ENCODE measurements at regions not wholly inside any gene's neighbourhood (a gene's known extent, or its start where the extent isn't known, plus 50 kb on each side); places are given as distances from the start of the nearest gene placed in this dataset.

GRCh38 chr6:86526238-86526637, 411.1 kb upstream of the HTR1E start:
- CTCF ChIA-PET: no interaction called here
- no peaks in the 10 kb centered on the region for H3K27me3 ChIP-seq (replicated peaks in 1 of 4; ENCODE audit: control extremely low read depth in 1 of 4, control insufficient read depth in 3 of 4, insufficient read depth in 4 of 4, low read length in 3 of 4)
- DNase-seq (no peak), ATAC-seq (ENCODE audit: low read depth) (no peak)
- H3K27ac Mint-ChIP-seq: no peak overlapping the region
- H4K20me1 ChIP-seq (ENCODE audit: control insufficient read depth, insufficient read depth, low read length, poor library complexity, severe bottlenecking): no peaks in the 10 kb centered on the region
- POLR2A ChIA-PET: no interaction called here
- H3K27ac ChIP-seq (ENCODE audit: low read length in 2 of 2): no peak overlapping the region
- no peaks in the 10 kb centered on the region for H3K4me1 Mint-ChIP-seq
- TF ChIP-seq EZH2 (IDR thresholded peaks at IDR 0.05; ENCODE audit: borderline replicate concordance, insufficient read depth, low read depth, low read length, poor library complexity, severe bottlenecking) (no peak), CTCF (IDR thresholded peaks at IDR 0.05) (no peak)
- H3K4me1 ChIP-seq (ENCODE audit: control insufficient read depth in 2 of 2, insufficient read depth in 2 of 2, low read length in 2 of 2): no peaks in the 10 kb centered on the region
- H3K79me2 ChIP-seq (ENCODE audit: control insufficient read depth, insufficient read depth, low read length): no peaks in the 10 kb centered on the region
- peaks cover 7% of the 10 kb centered on the region for H3K9me3 Mint-ChIP-seq (ENCODE audit: insufficient read depth)
- intact Hi-C loops (cut with micrococcal nuclease): no loop called here
- no peak overlapping the region for H3K4me2 ChIP-seq (replicated peaks; ENCODE audit: low read depth, low read length, poor library complexity, severe bottlenecking)
- no peaks in the 10 kb centered on the region for H3K36me3 ChIP-seq (replicated peaks in 1 of 2; ENCODE audit: control extremely low read depth in 1 of 2, control insufficient read depth in 1 of 2, extremely low read depth in 1 of 2, insufficient read depth in 2 of 2, low read length in 1 of 2)
- H3K4me3 Mint-ChIP-seq: no peak overlapping the region
- no peaks in the 10 kb centered on the region for H3K27me3 Mint-ChIP-seq
- WGBS (ENCODE audit: insufficient coverage): no CpG with 5 or more reads among the region's 1 CpG
- peaks cover 1 to 9% (median 1%) of the 10 kb centered on the region in 3 donors for H3K9me3 ChIP-seq (ENCODE audit: control extremely low read depth in 1 of 3, control insufficient read depth in 2 of 3, insufficient read depth in 1 of 3, low read length in 2 of 3)
- no peak overlapping the region for H3K9ac ChIP-seq (ENCODE audit: low read length)
- H3K4me3 ChIP-seq (ENCODE audit: control extremely low read depth in 1 of 5, extremely low read depth in 1 of 5, insufficient read depth in 1 of 5, low read depth in 2 of 5, low read length in 4 of 5): no peak overlapping the region
- no peak overlapping the region for H2AFZ ChIP-seq (ENCODE audit: insufficient read depth, low read depth, low read length, poor library complexity, severe bottlenecking)

- no peaks in the 10 kb centered on the region for H3K27me3 Mint-ChIP-seq
- no peaks in the 10 kb centered on the region for H4K20me1 ChIP-seq (ENCODE audit: control insufficient read depth, insufficient read depth, low read length, poor library complexity, severe bottlenecking)
Measured at GRCh38 chr6:86516087-86516486, 421.2 kb upstream of the HTR1E start.

More at GRCh38 chr6:86516087-86516486, 421.2 kb upstream of the HTR1E start:
- no peak for TF ChIP-seq CTCF (IDR thresholded peaks at IDR 0.05)
- no peak for DNase-seq
- H3K4me2 ChIP-seq (replicated peaks; ENCODE audit: low read depth, low read length, poor library complexity, severe bottlenecking): no peak overlapping the region
- H3K4me3 Mint-ChIP-seq: no peak overlapping the region
- ChIA-PET CTCF (no interaction called here), POLR2A (no interaction called here)
- no peaks in the 10 kb centered on the region for H3K79me2 ChIP-seq (ENCODE audit: control insufficient read depth, insufficient read depth, low read length)
- 87% methylated on average over 3 of the region's 4 CpGs for WGBS (ENCODE audit: insufficient coverage)
- H3K27ac Mint-ChIP-seq: no peak overlapping the region
- H3K4me3 ChIP-seq (ENCODE audit: control extremely low read depth in 1 of 5, extremely low read depth in 1 of 5, insufficient read depth in 1 of 5, low read depth in 2 of 5, low read length in 4 of 5): no peak overlapping the region
- intact Hi-C loops (cut with micrococcal nuclease): no loop called here
- H3K27me3 ChIP-seq (replicated peaks in 1 of 4; ENCODE audit: control extremely low read depth in 1 of 4, control insufficient read depth in 3 of 4, insufficient read depth in 4 of 4, low read length in 3 of 4): no peaks in the 10 kb centered on the region
- no peak overlapping the region for H2AFZ ChIP-seq (ENCODE audit: insufficient read depth, low read depth, low read length, poor library complexity, severe bottlenecking)
- H3K27ac ChIP-seq (ENCODE audit: low read length in 2 of 2): no peak overlapping the region
- no peak for ATAC-seq (ENCODE audit: low read depth)
- no peaks in the 10 kb centered on the region for H3K4me1 ChIP-seq (ENCODE audit: control insufficient read depth in 2 of 2, insufficient read depth in 2 of 2, low read length in 2 of 2)
- H3K9me3 ChIP-seq (ENCODE audit: control extremely low read depth in 1 of 3, control insufficient read depth in 2 of 3, insufficient read depth in 1 of 3, low read length in 2 of 3): no peaks in the 10 kb centered on the region
- H3K4me1 Mint-ChIP-seq: no peaks in the 10 kb centered on the region
- no peak overlapping the region for H3K9ac ChIP-seq (ENCODE audit: low read length)
- H3K36me3 ChIP-seq (replicated peaks in 1 of 2; ENCODE audit: control extremely low read depth in 1 of 2, control insufficient read depth in 1 of 2, extremely low read depth in 1 of 2, insufficient read depth in 2 of 2, low read length in 1 of 2): no peaks in the 10 kb centered on the region
- H3K9me3 Mint-ChIP-seq (ENCODE audit: insufficient read depth): no peaks in the 10 kb centered on the region
